ENCODE measurements at regions not wholly inside any gene's neighbourhood (a gene's known extent, or its start where the extent isn't known, plus 50 kb on each side); places are given as distances from the start of the nearest gene placed in this dataset.

- DNase-seq = no peak
Measured at GRCh38 chr2:147647816-147648215, 197.0 kb upstream of the ACVR2A start.

- no peak for DNase-seq
Measured at GRCh38 chr2:147646818-147647468, 197.9 kb upstream of the ACVR2A start.

GRCh38 chr2:147644491-147644890 lies 200.3 kb upstream of the ACVR2A start:
- peak; percentile 88 for DNase-seq

- no peak for DNase-seq
Measured at GRCh38 chr2:147642765-147643164, 202.1 kb upstream of the ACVR2A start.

- DNase-seq = no peak
Measured at GRCh38 chr2:147641651-147642050, 203.2 kb upstream of the ACVR2A start.

GRCh38 chr2:147639891-147640290 lies 204.9 kb upstream of the ACVR2A start:
- DNase-seq = no peak

- DNase-seq = no peak
Measured at GRCh38 chr2:147639386-147639785, 205.4 kb upstream of the ACVR2A start.

GRCh38 chr2:147636886-147637285 lies 207.9 kb upstream of the ACVR2A start:
- no peak for DNase-seq

- DNase-seq = no peak
Measured at GRCh38 chr2:147636238-147636882, 208.5 kb upstream of the ACVR2A start.

- DNase-seq = no peak
Measured at GRCh38 chr2:147634826-147635225, 210.0 kb upstream of the ACVR2A start.

- DNase-seq = no peak
Measured at GRCh38 chr2:147632198-147632597, 212.6 kb upstream of the ACVR2A start.

- no peak for DNase-seq
Measured at GRCh38 chr2:147631294-147631693, 213.5 kb upstream of the ACVR2A start.

GRCh38 chr2:147630585-147630984 lies 214.2 kb upstream of the ACVR2A start:
- DNase-seq = no peak

- no peak for DNase-seq
Measured at GRCh38 chr2:147628971-147629421, 215.8 kb upstream of the ACVR2A start.

GRCh38 chr2:147623328-147623727 lies 221.5 kb upstream of the ACVR2A start:
- no peak for DNase-seq

- no peak for DNase-seq
Measured at GRCh38 chr2:147621656-147622197, 223.1 kb upstream of the ACVR2A start.

GRCh38 chr2:147619808-147620207 lies 225.0 kb upstream of the ACVR2A start:
- DNase-seq = no peak

- DNase-seq = no peak
Measured at GRCh38 chr2:147615726-147616125, 229.1 kb upstream of the ACVR2A start.

- DNase-seq = no peak
Measured at GRCh38 chr2:147614979-147615470, 229.8 kb upstream of the ACVR2A start.

- DNase-seq = no peak
Measured at GRCh38 chr2:147614471-147614870, 230.4 kb upstream of the ACVR2A start.

GRCh38 chr2:147610496-147611040 lies 234.3 kb upstream of the ACVR2A start:
- DNase-seq = no peak

- no peak for DNase-seq
Measured at GRCh38 chr2:147609301-147609700, 235.5 kb upstream of the ACVR2A start.

GRCh38 chr2:147607379-147607778 lies 237.4 kb upstream of the ACVR2A start:
- DNase-seq = no peak

- DNase-seq = no peak
Measured at GRCh38 chr2:147603876-147604275, 241.0 kb upstream of the ACVR2A start.

Data from NCI-H82 (cell line).